ENCODE measurements at regions not wholly inside any gene's neighbourhood (a gene's known extent, or its start where the extent isn't known, plus 50 kb on each side); places are given as distances from the start of the nearest gene placed in this dataset.

GRCh38 chr12:130086248-130086647, 76.0 kb upstream of the FZD10 start:
- Histone ChIP-seq H2AFZ (ENCODE audit: low read depth, low read length) (no peak overlapping the region), H3K27ac (ENCODE audit: low read length) (no peak overlapping the region), H3K9me3 (ENCODE audit: insufficient read depth, low read length) (no peaks in the 10 kb centered on the region), H3K36me3 (replicated peaks; ENCODE audit: low read depth, low read length) (no peaks in the 10 kb centered on the region), H3K4me1 (ENCODE audit: low read length) (no peaks in the 10 kb centered on the region), H3K79me2 (ENCODE audit: low read length) (no peaks in the 10 kb centered on the region), H3K9ac (ENCODE audit: low read length) (no peak overlapping the region), H3K4me3 (ENCODE audit: low read length) (no peak overlapping the region), H3K4me2 (ENCODE audit: low read length) (no peak overlapping the region), H3K27me3 (ENCODE audit: low read depth, low read length) (no peaks in the 10 kb centered on the region), H4K20me1 (ENCODE audit: insufficient read depth, low read length) (no peaks in the 10 kb centered on the region)
- no peak for TF ChIP-seq EZH2phosphoT487 (IDR thresholded peaks at IDR 0.05; ENCODE audit: low read depth)
- no peak for TF ChIP-seq CTCF (IDR thresholded peaks at IDR 0.05; ENCODE audit: low read depth, low read length)

- Histone ChIP-seq H3K9ac (ENCODE audit: low read length) (no peak overlapping the region), H3K27ac (ENCODE audit: low read length) (no peak overlapping the region), H3K27me3 (ENCODE audit: low read depth, low read length) (no peaks in the 10 kb centered on the region), H3K36me3 (replicated peaks; ENCODE audit: low read depth, low read length) (no peaks in the 10 kb centered on the region), H3K9me3 (ENCODE audit: insufficient read depth, low read length) (no peaks in the 10 kb centered on the region), H3K4me3 (ENCODE audit: low read length) (no peak overlapping the region), H3K4me1 (ENCODE audit: low read length) (no peaks in the 10 kb centered on the region), H2AFZ (ENCODE audit: low read depth, low read length) (no peak overlapping the region), H4K20me1 (ENCODE audit: insufficient read depth, low read length) (no peaks in the 10 kb centered on the region), H3K79me2 (ENCODE audit: low read length) (no peaks in the 10 kb centered on the region), H3K4me2 (ENCODE audit: low read length) (no peak overlapping the region)
- TF ChIP-seq EZH2phosphoT487 (IDR thresholded peaks at IDR 0.05; ENCODE audit: low read depth), result no peak
- TF ChIP-seq CTCF (IDR thresholded peaks at IDR 0.05; ENCODE audit: low read depth, low read length), result no peak
Measured at GRCh38 chr12:130086797-130087196, 75.5 kb upstream of the FZD10 start.

GRCh38 chr12:130087222-130087621, 75.0 kb upstream of the FZD10 start:
- no peaks in the 10 kb centered on the region for H3K27me3 ChIP-seq (ENCODE audit: low read depth, low read length)
- H3K4me2 ChIP-seq (ENCODE audit: low read length), result no peak overlapping the region
- H3K4me3 ChIP-seq (ENCODE audit: low read length), result no peak overlapping the region
- no peaks in the 10 kb centered on the region for H3K9me3 ChIP-seq (ENCODE audit: insufficient read depth, low read length)
- H3K27ac ChIP-seq (ENCODE audit: low read length), result no peak overlapping the region
- TF ChIP-seq EZH2phosphoT487 (IDR thresholded peaks at IDR 0.05; ENCODE audit: low read depth), result no peak
- no peak for TF ChIP-seq CTCF (IDR thresholded peaks at IDR 0.05; ENCODE audit: low read depth, low read length)
- H4K20me1 ChIP-seq (ENCODE audit: insufficient read depth, low read length), result no peaks in the 10 kb centered on the region
- H3K36me3 ChIP-seq (replicated peaks; ENCODE audit: low read depth, low read length), result no peaks in the 10 kb centered on the region
- no peaks in the 10 kb centered on the region for H3K4me1 ChIP-seq (ENCODE audit: low read length)
- H3K79me2 ChIP-seq (ENCODE audit: low read length), result no peaks in the 10 kb centered on the region
- no peak overlapping the region for H3K9ac ChIP-seq (ENCODE audit: low read length)
- H2AFZ ChIP-seq (ENCODE audit: low read depth, low read length), result no peak overlapping the region

GRCh38 chr12:130088504-130088903, 73.8 kb upstream of the FZD10 start:
- Histone ChIP-seq H4K20me1 (ENCODE audit: insufficient read depth, low read length) (no peaks in the 10 kb centered on the region), H3K27ac (ENCODE audit: low read length) (no peak overlapping the region), H3K4me1 (ENCODE audit: low read length) (no peaks in the 10 kb centered on the region), H3K9me3 (ENCODE audit: insufficient read depth, low read length) (no peaks in the 10 kb centered on the region), H3K36me3 (replicated peaks; ENCODE audit: low read depth, low read length) (no peaks in the 10 kb centered on the region), H3K4me2 (ENCODE audit: low read length) (no peak overlapping the region), H3K9ac (ENCODE audit: low read length) (no peak overlapping the region), H3K79me2 (ENCODE audit: low read length) (no peaks in the 10 kb centered on the region), H3K4me3 (ENCODE audit: low read length) (no peak overlapping the region), H2AFZ (ENCODE audit: low read depth, low read length) (no peak overlapping the region), H3K27me3 (ENCODE audit: low read depth, low read length) (no peaks in the 10 kb centered on the region)
- TF ChIP-seq EZH2phosphoT487 (IDR thresholded peaks at IDR 0.05; ENCODE audit: low read depth) (no peak), CTCF (IDR thresholded peaks at IDR 0.05; ENCODE audit: low read depth, low read length) (no peak)
